Osteoblast (primary cell): ENCODE measurements at regions not wholly inside any gene's neighbourhood (a gene's known extent, or its start where the extent isn't known, plus 50 kb on each side); places are given as distances from the start of the nearest gene placed in this dataset.

ENCODE experiments used
- DNase-seq: peaks from one replicate; pipeline ENCODE4 v3.0.0; 2011; ENCODE audit warnings: low spot score, mixed read lengths; ENCODE audit not compliant: insufficient read length; ENCODE audit errors: missing footprints
- H2AFZ ChIP-seq: 2 replicates; pipeline ENCODE4 v1.6.0; 2011; ENCODE audit warnings: mild to moderate bottlenecking, low read length
- H3K27ac ChIP-seq: 2 replicates; pipeline ENCODE4 v1.5.1; 2011; ENCODE audit warnings: mild to moderate bottlenecking, low read depth, low read length, moderate library complexity
- H3K27me3 ChIP-seq: 2 replicates; pipeline ENCODE4 v1.6.0; 2012; ENCODE audit warnings: mild to moderate bottlenecking, control low read depth, inconsistent platforms, low read length, moderate library complexity; ENCODE audit not compliant: insufficient read depth
- H3K36me3 ChIP-seq: 2 replicates; pipeline ENCODE4 v1.5.1; 2011; ENCODE audit warnings: mild to moderate bottlenecking, low read length, control low read depth, moderate library complexity; ENCODE audit not compliant: insufficient read depth
- H3K4me1 ChIP-seq: 2 replicates; pipeline ENCODE4 v1.5.1; 2011; ENCODE audit warnings: mild to moderate bottlenecking, low read length, control low read depth, moderate library complexity; ENCODE audit not compliant: insufficient read depth
- H3K4me2 ChIP-seq: 2 replicates; pipeline ENCODE4 v1.6.0; 2011; ENCODE audit warnings: mild to moderate bottlenecking, low read length; ENCODE audit not compliant: insufficient read depth
- H3K4me3 ChIP-seq: fragments of 200-600 bp; sonication (generic); 3 replicates; pipeline ENCODE4 v1.5.1; 2012; ENCODE audit warnings: mild to moderate bottlenecking, low read length, inconsistent platforms; ENCODE audit not compliant: insufficient read depth
- H3K79me2 ChIP-seq: 2 replicates; pipeline ENCODE4 v1.6.0; 2012; ENCODE audit warnings: mild to moderate bottlenecking, low read length, control low read depth, inconsistent platforms; ENCODE audit not compliant: insufficient read depth
- H3K9me3 ChIP-seq: 2 replicates; pipeline ENCODE4 v1.5.1; 2011; ENCODE audit warnings: low read depth, low read length, control low read depth
- H4K20me1 ChIP-seq: 2 replicates; pipeline ENCODE4 v1.6.0; 2012; ENCODE audit warnings: mild to moderate bottlenecking, low read length, control low read depth; ENCODE audit not compliant: insufficient read depth
- CTCF ChIP-seq: IDR thresholded peaks from 2 replicates; pipeline ENCODE4 v1.5.1; 2011; ENCODE audit warnings: mild to moderate bottlenecking, low read depth, low read length, moderate library complexity; ENCODE audit errors: extremely low read depth

DNA sequence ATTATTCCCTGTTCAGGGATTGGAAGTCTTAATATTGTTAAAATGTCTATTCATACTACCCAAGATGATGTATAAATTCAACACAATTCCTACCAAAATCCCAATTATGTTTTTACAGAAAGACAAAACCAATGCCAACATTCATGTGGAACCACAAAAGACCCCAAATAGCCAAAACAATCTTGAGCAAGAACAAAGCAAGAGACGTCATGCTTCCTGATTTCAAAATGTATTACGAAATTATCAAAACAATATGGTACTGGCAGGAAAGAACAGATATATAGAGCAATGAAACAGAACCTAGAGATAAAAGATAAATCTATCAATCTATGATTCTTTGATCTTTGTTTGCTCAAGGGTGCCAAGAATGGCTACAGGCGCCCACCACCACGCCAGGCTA lies 237.9 kb downstream of the TAF11L14 start:
- DNase-seq: no peak

GRCh38 chr5:17878541-17878940 lies 244.3 kb downstream of the TAF11L14 start:
- TF ChIP-seq CTCF: no peak
- H3K27ac ChIP-seq: no peak overlapping the region
- no peak for DNase-seq

More for the DNA sequence above, 237.9 kb downstream of the TAF11L14 start:
- no peaks in the 10 kb centered on the region for H3K27me3 ChIP-seq
- H3K27ac ChIP-seq: no peak overlapping the region
- no peaks in the 10 kb centered on the region for H3K36me3 ChIP-seq
- no peak overlapping the region for H3K4me2 ChIP-seq
- H3K4me1 ChIP-seq: no peaks in the 10 kb centered on the region
- no peak overlapping the region for H2AFZ ChIP-seq
- H3K79me2 ChIP-seq: no peaks in the 10 kb centered on the region
- TF ChIP-seq CTCF: no peak
- H3K9me3 ChIP-seq: no peaks in the 10 kb centered on the region
- no peaks in the 10 kb centered on the region for H4K20me1 ChIP-seq
- no peak overlapping the region for H3K4me3 ChIP-seq

GRCh38 chr5:17879276-17879675 lies 245.0 kb downstream of the TAF11L14 start:
- Histone ChIP-seq H3K36me3 (no peaks in the 10 kb centered on the region), H3K27me3 (no peaks in the 10 kb centered on the region), H3K4me1 (no peaks in the 10 kb centered on the region), H3K27ac (no peak overlapping the region), H3K4me2 (no peak overlapping the region), H2AFZ (no peak overlapping the region), H3K79me2 (no peaks in the 10 kb centered on the region), H3K9me3 (no peaks in the 10 kb centered on the region), H4K20me1 (no peaks in the 10 kb centered on the region), H3K4me3 (no peak overlapping the region)
- no peak for TF ChIP-seq CTCF
- no peak for DNase-seq

More at GRCh38 chr5:17878541-17878940, 244.3 kb downstream of the TAF11L14 start:
- no peak overlapping the region for H3K4me2 ChIP-seq
- H3K36me3 ChIP-seq: no peaks in the 10 kb centered on the region
- no peaks in the 10 kb centered on the region for H3K27me3 ChIP-seq
- no peaks in the 10 kb centered on the region for H3K9me3 ChIP-seq
- no peaks in the 10 kb centered on the region for H3K79me2 ChIP-seq
- H3K4me3 ChIP-seq: no peak overlapping the region
- no peak overlapping the region for H2AFZ ChIP-seq
- H3K4me1 ChIP-seq: no peaks in the 10 kb centered on the region
- H4K20me1 ChIP-seq: no peaks in the 10 kb centered on the region

DNA sequence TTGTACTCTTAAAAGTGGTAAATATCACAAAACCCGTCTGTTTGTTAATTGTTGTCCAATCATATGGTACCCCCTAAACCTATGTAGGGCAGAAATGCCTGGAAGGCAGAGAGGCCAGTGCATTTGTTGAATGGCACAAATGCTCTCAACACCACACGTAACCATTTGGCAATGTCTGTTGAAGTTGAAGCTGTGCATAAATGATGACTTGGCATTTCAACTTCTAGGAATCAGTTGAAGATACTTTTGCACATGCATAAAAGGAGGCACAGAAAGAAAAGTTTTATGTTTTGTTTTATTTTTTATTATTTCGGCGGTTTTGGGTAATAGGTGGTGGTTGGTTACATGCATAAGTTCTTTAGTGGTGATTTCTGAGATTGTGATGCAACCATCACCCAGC lies 246.6 kb downstream of the TAF11L14 start:
- Histone ChIP-seq H3K4me2 (no peak overlapping the region), H3K79me2 (no peaks in the 10 kb centered on the region)
- no peak for DNase-seq

More for the DNA sequence above, 246.6 kb downstream of the TAF11L14 start:
- TF ChIP-seq CTCF: no peak
- no peaks in the 10 kb centered on the region for H3K27me3 ChIP-seq
- no peaks in the 10 kb centered on the region for H3K9me3 ChIP-seq
- H4K20me1 ChIP-seq: no peaks in the 10 kb centered on the region
- no peak overlapping the region for H2AFZ ChIP-seq
- H3K4me3 ChIP-seq: no peak overlapping the region
- H3K4me1 ChIP-seq: no peaks in the 10 kb centered on the region
- no peaks in the 10 kb centered on the region for H3K36me3 ChIP-seq
- no peak overlapping the region for H3K27ac ChIP-seq
